B cell (primary cell): ENCODE measurements at regions not wholly inside any gene's neighbourhood (a gene's known extent, or its start where the extent isn't known, plus 50 kb on each side); places are given as distances from the start of the nearest gene placed in this dataset.

Source experiments
- ATAC-seq: fragments of 200-7000 bp; cut with Tn5 transposase; one replicate; pipeline ENCODE4 v1.10.0; 2021; ENCODE audit warnings: low read depth, mild to moderate bottlenecking, moderate number of reproducible peaks, moderate library complexity
- CTCF ChIA-PET: fragments of 350-600 bp; sonication (Branson Sonifier 250); formaldehyde crosslinking; loops from one replicate; lab custom pipeline; 2021; ENCODE audit warnings: antibody characterized with exemption, inconsistent platforms; lab: Charles Lee
- POLR2A ChIA-PET: fragments of 350-600 bp; sonication (Branson Sonifier 250); formaldehyde crosslinking; loops from one replicate; lab custom pipeline; 2021; ENCODE audit warnings: antibody characterized with exemption; lab: Charles Lee
- DNase-seq: peaks from one replicate; pipeline ENCODE4 v3.0.0; 2013
- H2AFZ ChIP-seq: 2 replicates; pipeline ENCODE4 v1.6.1; 2012; ENCODE audit warnings: mild to moderate bottlenecking, low read depth, low read length; ENCODE audit not compliant: insufficient read depth, poor library complexity, severe bottlenecking
- H3K27ac ChIP-seq, 2 donors: 1 replicate in 1 of 2; 2 replicates in 1 of 2; pipeline ENCODE4 v1.5.1; 2012 to 2013; ENCODE audit warnings: low read length in 2 of 2, mild to moderate bottlenecking in 2 of 2, moderate library complexity in 1 of 2
- H3K27me3 ChIP-seq, 4 experiments: fragments of 200-600 bp in 1 of 4; sonication (generic) in 1 of 4; replicated peaks in 1 of 4; 1 replicate in 2 of 4; 2 replicates in 2 of 4; pipeline versions ENCODE4 v1.6.1 to v1.7.0; 2013 to 2016; ENCODE audit warnings: low read length in 3 of 4, mild to moderate bottlenecking in 2 of 4, mixed read lengths in 1 of 4, moderate library complexity in 1 of 4; ENCODE audit not compliant: insufficient read depth in 4 of 4, control insufficient read depth in 3 of 4; ENCODE audit errors: control extremely low read depth in 1 of 4
- H3K36me3 ChIP-seq, 2 experiments: replicated peaks in 1 of 2; 1 replicate in 1 of 2; 2 replicates in 1 of 2; pipeline versions ENCODE4 v1.6.1 to v1.7.1; 2013; ENCODE audit warnings: low read length in 1 of 2; ENCODE audit not compliant: insufficient read depth in 2 of 2, control insufficient read depth in 1 of 2; ENCODE audit errors: control extremely low read depth in 1 of 2, extremely low read depth in 1 of 2
- H3K4me1 ChIP-seq, 2 donors: fragments of 200-600 bp in 1 of 2; sonication (generic) in 1 of 2; 1 replicate in 1 of 2; 2 replicates in 1 of 2; pipeline versions ENCODE4 v1.5.1 to v1.6.1; 2013 to 2017; ENCODE audit warnings: low read length in 2 of 2; ENCODE audit not compliant: control insufficient read depth in 2 of 2, insufficient read depth in 2 of 2
- H3K4me2 ChIP-seq: replicated peaks from 2 replicates; pipeline ENCODE3; 2012; ENCODE audit warnings: mild to moderate bottlenecking, low read depth, low read length; ENCODE audit not compliant: poor library complexity, severe bottlenecking
- H3K4me3 ChIP-seq, 5 experiments: fragments of 200-600 bp in 1 of 5; sonication (generic) in 1 of 5; 1 replicate in 3 of 5; 2 replicates in 2 of 5; pipeline versions ENCODE4 v1.5.1 to v1.7.0; 2011 to 2016; ENCODE audit warnings: low read length in 4 of 5, mild to moderate bottlenecking in 4 of 5, low read depth in 2 of 5, control low read depth in 1 of 5, moderate library complexity in 1 of 5; ENCODE audit not compliant: insufficient read depth in 1 of 5; ENCODE audit errors: control extremely low read depth in 1 of 5, extremely low read depth in 1 of 5
- H3K79me2 ChIP-seq: fragments of 200-600 bp; sonication (generic); one replicate; pipeline ENCODE4 v1.6.0; 2016; ENCODE audit warnings: low read length; ENCODE audit not compliant: control insufficient read depth, insufficient read depth
- H3K9ac ChIP-seq: fragments of 200-600 bp; sonication (generic); 2 replicates; pipeline ENCODE4 v1.6.1; 2017; ENCODE audit warnings: mild to moderate bottlenecking, low read length, moderate library complexity
- H3K9me3 ChIP-seq, 3 donors: one replicate each; pipeline versions ENCODE4 v1.6.1 to v1.7.1; 2013; ENCODE audit warnings: low read length in 2 of 3; ENCODE audit not compliant: control insufficient read depth in 2 of 3, insufficient read depth in 1 of 3; ENCODE audit errors: control extremely low read depth in 1 of 3
- H4K20me1 ChIP-seq: 2 replicates; pipeline ENCODE4 v1.6.0; 2012; ENCODE audit warnings: mild to moderate bottlenecking, low read length; ENCODE audit not compliant: insufficient read depth, control insufficient read depth, poor library complexity, severe bottlenecking
- H3K27ac Mint-ChIP-seq: one replicate; pipeline ENCODE4 v1.8.0; 2021; ENCODE audit warnings: mixed read lengths
- H3K27me3 Mint-ChIP-seq: one replicate; pipeline ENCODE4 v1.8.0; 2021; ENCODE audit warnings: mixed read lengths
- H3K4me1 Mint-ChIP-seq: one replicate; pipeline ENCODE4 v1.8.0; 2021; ENCODE audit warnings: mixed read lengths
- H3K4me3 Mint-ChIP-seq: one replicate; pipeline ENCODE4 v1.8.0; 2021; ENCODE audit warnings: mixed read lengths
- H3K9me3 Mint-ChIP-seq: one replicate; pipeline ENCODE4 v1.8.0; 2022; ENCODE audit warnings: mixed read lengths; ENCODE audit not compliant: insufficient read depth
- EZH2 ChIP-seq: IDR thresholded peaks from 2 replicates; pipeline ENCODE4 v1.6.1; 2012; ENCODE audit warnings: borderline replicate concordance, low read depth, mild to moderate bottlenecking, moderate library complexity, low read length; ENCODE audit not compliant: insufficient read depth, poor library complexity, severe bottlenecking
- WGBS: methylation state at CpG from one replicate; pipeline ENCODE4 v1.1.5; 2013; ENCODE audit warnings: missing lambda C conversion rate; ENCODE audit not compliant: insufficient coverage; 5-methylcytosine and 5-hydroxymethylcytosine counted together
- intact Hi-C: fragments of 100-400 bp; cut with micrococcal nuclease; formaldehyde crosslinking; loops from one replicate; pipeline ENCODE4 v1.10.0; 2022
- TF ChIP-seq, protein P1 (sequence below): fragments of 200-600 bp; IDR thresholded peaks from one replicate; pipeline ENCODE4 v1.8.0; 2022; ENCODE audit warnings: antibody characterized with exemption, mild to moderate bottlenecking

DNA sequence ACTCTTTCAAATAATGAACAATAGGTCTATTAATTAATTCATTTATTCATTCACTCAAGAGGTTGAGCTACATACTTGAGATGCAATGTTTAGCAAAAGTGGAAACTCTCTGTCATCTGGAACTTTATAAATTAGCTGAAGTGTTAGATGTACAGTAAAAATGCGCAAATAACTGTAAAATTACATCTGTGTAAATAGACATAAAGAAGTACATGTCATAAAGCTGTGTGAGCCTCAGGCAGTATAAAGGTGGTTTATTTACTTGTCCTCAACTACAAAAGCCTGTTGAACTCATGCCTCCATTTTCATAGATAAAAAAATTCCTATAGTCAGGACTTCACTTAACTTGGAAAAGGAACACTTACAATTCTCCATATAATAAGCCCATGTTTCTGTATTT lies 343.1 kb downstream of the CDH11 start:
- DNase-seq, result no peak
- no peak overlapping the region for H3K4me3 ChIP-seq
- WGBS, result no CpG with 5 or more reads among the region's 1 CpG
- H3K9me3 ChIP-seq, result no peaks in the 10 kb centered on the region
- no peak overlapping the region for H3K4me2 ChIP-seq
- POLR2A ChIA-PET, result no interaction called here
- no peak overlapping the region for H3K9ac ChIP-seq
- no peak overlapping the region for H3K27ac ChIP-seq
- no peaks in the 10 kb centered on the region for H3K36me3 ChIP-seq
- no peak overlapping the region for H3K27ac Mint-ChIP-seq
- H3K4me1 ChIP-seq, result no peaks in the 10 kb centered on the region
- no peaks in the 10 kb centered on the region for H4K20me1 ChIP-seq
- no peak overlapping the region for H3K4me3 Mint-ChIP-seq
- intact Hi-C loops, result no loop called here
- CTCF ChIA-PET, result no interaction called here
- H2AFZ ChIP-seq, result no peak overlapping the region
- TF ChIP-seq, protein P1, sequence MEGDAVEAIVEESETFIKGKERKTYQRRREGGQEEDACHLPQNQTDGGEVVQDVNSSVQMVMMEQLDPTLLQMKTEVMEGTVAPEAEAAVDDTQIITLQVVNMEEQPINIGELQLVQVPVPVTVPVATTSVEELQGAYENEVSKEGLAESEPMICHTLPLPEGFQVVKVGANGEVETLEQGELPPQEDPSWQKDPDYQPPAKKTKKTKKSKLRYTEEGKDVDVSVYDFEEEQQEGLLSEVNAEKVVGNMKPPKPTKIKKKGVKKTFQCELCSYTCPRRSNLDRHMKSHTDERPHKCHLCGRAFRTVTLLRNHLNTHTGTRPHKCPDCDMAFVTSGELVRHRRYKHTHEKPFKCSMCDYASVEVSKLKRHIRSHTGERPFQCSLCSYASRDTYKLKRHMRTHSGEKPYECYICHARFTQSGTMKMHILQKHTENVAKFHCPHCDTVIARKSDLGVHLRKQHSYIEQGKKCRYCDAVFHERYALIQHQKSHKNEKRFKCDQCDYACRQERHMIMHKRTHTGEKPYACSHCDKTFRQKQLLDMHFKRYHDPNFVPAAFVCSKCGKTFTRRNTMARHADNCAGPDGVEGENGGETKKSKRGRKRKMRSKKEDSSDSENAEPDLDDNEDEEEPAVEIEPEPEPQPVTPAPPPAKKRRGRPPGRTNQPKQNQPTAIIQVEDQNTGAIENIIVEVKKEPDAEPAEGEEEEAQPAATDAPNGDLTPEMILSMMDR, result no peak
- TF ChIP-seq EZH2, result no peak
- no peaks in the 10 kb centered on the region for H3K79me2 ChIP-seq
- H3K4me1 Mint-ChIP-seq, result no peaks in the 10 kb centered on the region
- H3K27me3 ChIP-seq, result no peaks in the 10 kb centered on the region
- H3K9me3 Mint-ChIP-seq, result peaks cover 5% of the 10 kb centered on the region
- ATAC-seq, result no peak
- H3K27me3 Mint-ChIP-seq, result no peaks in the 10 kb centered on the region

DNA sequence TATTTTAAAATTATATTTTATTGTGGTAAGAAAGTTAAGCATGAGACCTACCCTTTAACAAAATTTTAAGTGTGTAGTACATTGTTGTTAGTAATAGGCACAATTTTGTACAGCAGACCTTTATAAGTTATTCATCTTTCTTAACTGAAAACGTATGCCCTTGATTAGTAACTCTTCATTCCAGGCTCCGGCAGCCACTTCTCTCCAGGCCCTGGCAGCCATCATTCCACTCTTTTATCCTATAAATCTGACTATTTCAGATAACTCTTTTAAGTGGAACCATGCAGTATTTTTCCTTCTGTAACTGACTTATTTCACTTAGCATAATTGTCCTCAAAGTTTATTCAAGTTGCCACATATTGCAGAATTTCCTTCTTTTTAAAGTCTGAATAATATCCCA lies 348.2 kb downstream of the CDH11 start:
- no peak overlapping the region for H3K9ac ChIP-seq
- no peaks in the 10 kb centered on the region for H4K20me1 ChIP-seq
- peaks cover 5% of the 10 kb centered on the region for H3K9me3 Mint-ChIP-seq
- H3K4me1 ChIP-seq, result no peaks in the 10 kb centered on the region
- no peaks in the 10 kb centered on the region for H3K36me3 ChIP-seq
- H3K27ac ChIP-seq, result no peak overlapping the region
- ChIA-PET CTCF (no interaction called here), POLR2A (no interaction called here)
- H3K27me3 ChIP-seq, result no peaks in the 10 kb centered on the region
- H2AFZ ChIP-seq, result no peak overlapping the region
- no peak overlapping the region for H3K4me3 ChIP-seq
- no peak overlapping the region for H3K4me3 Mint-ChIP-seq
- no peaks in the 10 kb centered on the region for H3K27me3 Mint-ChIP-seq
- H3K4me1 Mint-ChIP-seq, result no peaks in the 10 kb centered on the region
- no peak for ATAC-seq
- no peak overlapping the region for H3K27ac Mint-ChIP-seq
- DNase-seq, result no peak
- no peak for TF ChIP-seq EZH2
- H3K4me2 ChIP-seq, result no peak overlapping the region
- intact Hi-C loops, result no loop called here
- 86% methylated on average over 2 of the region's 2 CpGs for WGBS
- peaks cover 0 to 14% (median 0%) of the 10 kb centered on the region in 3 donors for H3K9me3 ChIP-seq
- H3K79me2 ChIP-seq, result no peaks in the 10 kb centered on the region
